ENCODE measurements at regions not wholly inside any gene's neighbourhood (a gene's known extent, or its start where the extent isn't known, plus 50 kb on each side); places are given as distances from the start of the nearest gene placed in this dataset.

DNA sequence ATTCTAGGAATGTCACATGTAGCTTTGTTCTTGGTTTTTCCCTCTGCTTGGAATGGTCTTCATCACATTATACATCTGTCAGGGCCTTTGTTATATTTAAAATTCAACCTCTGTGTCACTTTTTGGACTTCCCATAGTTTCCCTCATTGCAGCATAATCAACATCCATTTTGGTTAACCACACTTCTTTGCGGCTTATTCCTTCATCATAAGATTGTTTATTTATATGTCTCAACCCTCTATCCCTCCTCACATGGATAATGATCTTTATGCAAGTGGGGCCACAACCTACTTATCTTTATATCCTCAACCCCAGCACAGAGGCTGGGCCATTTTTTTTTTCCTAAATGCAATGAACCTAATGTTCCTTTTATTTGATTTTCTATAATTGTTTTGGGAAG lies 260.0 kb upstream of the THBS1 start:
- Mint-ChIP-seq H3K9me3 (peaks cover 17% of the 10 kb centered on the region), H3K27me3 (no peaks in the 10 kb centered on the region), H3K4me1 (ENCODE audit: low read depth) (peaks cover 5% of the 10 kb centered on the region), H3K36me3 (ENCODE audit: low read depth) (peaks cover 6% of the 10 kb centered on the region), H3K4me3 (no peak overlapping the region), H3K27ac (no peak overlapping the region)
- intact Hi-C loops (cut with micrococcal nuclease) = no loop called here

DNA sequence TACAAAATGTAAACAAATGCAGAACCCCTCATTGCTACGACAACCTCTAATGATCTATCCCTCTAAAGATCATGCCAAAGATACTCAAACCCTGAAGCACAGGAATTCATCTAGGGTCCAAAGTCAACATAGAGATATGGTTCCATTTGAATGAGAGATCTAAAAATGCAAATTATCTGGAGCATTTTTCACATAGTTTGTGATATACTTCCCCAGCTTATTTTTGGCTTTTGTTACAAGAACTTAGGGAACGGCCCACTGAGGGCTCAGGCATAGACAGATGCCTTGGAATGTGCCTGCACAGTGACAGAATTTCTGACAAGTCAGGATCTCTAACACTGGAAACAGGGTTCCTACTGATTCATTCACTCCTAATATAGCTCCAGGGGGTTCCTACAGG lies 258.9 kb upstream of the THBS1 start:
- H3K4me3 Mint-ChIP-seq = no peak overlapping the region
- H3K36me3 Mint-ChIP-seq (ENCODE audit: low read depth) = peaks cover 6% of the 10 kb centered on the region
- intact Hi-C loops (cut with micrococcal nuclease) = no loop called here
- no peaks in the 10 kb centered on the region for H3K27me3 Mint-ChIP-seq
- peaks cover 17% of the 10 kb centered on the region for H3K9me3 Mint-ChIP-seq
- peaks cover 16% of the 10 kb centered on the region for H3K4me1 Mint-ChIP-seq (ENCODE audit: low read depth)
- H3K27ac Mint-ChIP-seq = no peak overlapping the region

DNA sequence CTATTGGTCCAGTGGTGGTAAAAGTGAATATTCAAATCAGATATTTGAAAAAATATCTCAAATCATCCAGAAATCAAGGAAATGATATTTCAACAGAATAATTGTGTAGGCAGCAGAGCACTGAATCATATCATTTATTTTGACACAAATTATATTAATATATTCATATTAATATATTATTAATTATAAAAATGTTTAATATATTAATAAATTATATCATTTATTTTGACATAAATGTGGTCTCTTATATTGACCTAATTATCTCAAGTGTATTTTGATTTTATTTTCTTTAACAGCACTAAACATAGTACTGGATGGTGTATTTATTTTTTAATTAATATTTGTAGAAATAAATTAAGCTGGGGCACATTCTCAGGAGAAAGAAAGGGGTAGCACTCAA lies 257.7 kb upstream of the THBS1 start:
- H3K27me3 Mint-ChIP-seq = no peaks in the 10 kb centered on the region
- H3K9me3 Mint-ChIP-seq = peaks cover 17% of the 10 kb centered on the region
- H3K4me3 Mint-ChIP-seq = no peak overlapping the region
- H3K27ac Mint-ChIP-seq = no peak overlapping the region
- intact Hi-C loops (cut with micrococcal nuclease) = no loop called here
- H3K4me1 Mint-ChIP-seq (ENCODE audit: low read depth) = peaks cover 28% of the 10 kb centered on the region
- H3K36me3 Mint-ChIP-seq (ENCODE audit: low read depth) = peaks cover 6% of the 10 kb centered on the region

DNA sequence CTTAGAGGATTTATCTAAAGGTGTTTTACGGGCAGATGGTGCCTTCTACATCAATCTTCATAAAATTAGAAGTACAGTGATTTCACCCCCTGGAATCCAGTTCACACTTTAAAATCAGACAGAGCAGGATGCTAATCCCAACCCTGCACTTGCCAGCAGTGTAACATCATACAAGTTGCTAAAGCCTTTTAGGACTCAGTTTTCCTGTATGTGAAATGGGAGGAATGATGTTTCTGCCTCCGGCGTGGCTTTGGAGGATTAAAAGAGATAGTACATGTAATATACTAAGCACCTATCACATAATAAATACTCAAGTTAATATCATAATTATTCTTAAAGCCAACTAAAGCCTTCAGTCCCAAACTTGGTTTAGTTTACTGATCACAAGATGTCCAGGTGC lies 257.2 kb upstream of the THBS1 start:
- Mint-ChIP-seq H3K9me3 (peaks cover 17% of the 10 kb centered on the region), H3K4me1 (ENCODE audit: low read depth) (peaks cover 34% of the 10 kb centered on the region), H3K27ac (no peak overlapping the region), H3K4me3 (no peak overlapping the region), H3K36me3 (ENCODE audit: low read depth) (peaks cover 6% of the 10 kb centered on the region), H3K27me3 (no peaks in the 10 kb centered on the region)
- intact Hi-C loops (cut with micrococcal nuclease) = no loop called here

DNA sequence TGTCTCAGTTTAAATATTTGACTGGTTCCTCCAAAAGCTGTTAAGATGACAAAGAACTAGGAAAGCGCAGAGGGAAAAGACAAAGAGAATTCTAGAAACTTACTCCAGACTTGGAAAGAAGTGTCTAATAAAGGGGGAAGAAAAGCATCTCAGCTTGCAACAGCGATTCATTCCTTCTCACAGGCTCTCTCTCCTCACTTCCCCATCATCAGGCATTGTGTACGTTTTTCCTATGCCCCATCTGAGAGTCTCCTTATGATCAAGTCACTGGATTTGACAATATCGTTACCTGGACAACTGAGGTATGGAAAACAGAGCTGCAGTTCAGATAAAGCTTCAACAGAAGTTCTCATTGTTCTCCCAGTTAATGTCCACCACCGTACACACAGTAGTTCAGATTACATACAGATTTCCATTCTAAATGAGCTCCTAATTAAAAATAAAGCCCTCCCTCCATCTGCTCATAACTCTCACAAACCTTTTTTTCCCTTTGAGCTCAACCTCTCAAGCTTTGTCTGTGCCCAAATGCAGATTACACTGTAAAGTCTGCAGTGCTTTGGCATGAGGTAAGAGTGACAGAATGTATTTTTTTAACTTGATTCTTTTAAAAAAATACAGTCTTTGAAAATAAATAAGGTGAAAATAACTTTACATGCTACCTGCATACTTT lies 254.4 kb upstream of the THBS1 start:
- intact Hi-C loops (cut with micrococcal nuclease) = no loop called here
- Mint-ChIP-seq H3K36me3 (ENCODE audit: low read depth) (no peaks in the 10 kb centered on the region), H3K27ac (no peak overlapping the region), H3K4me1 (ENCODE audit: low read depth) (peaks cover 47% of the 10 kb centered on the region), H3K27me3 (no peaks in the 10 kb centered on the region), H3K9me3 (no peaks in the 10 kb centered on the region), H3K4me3 (no peak overlapping the region)

DNA sequence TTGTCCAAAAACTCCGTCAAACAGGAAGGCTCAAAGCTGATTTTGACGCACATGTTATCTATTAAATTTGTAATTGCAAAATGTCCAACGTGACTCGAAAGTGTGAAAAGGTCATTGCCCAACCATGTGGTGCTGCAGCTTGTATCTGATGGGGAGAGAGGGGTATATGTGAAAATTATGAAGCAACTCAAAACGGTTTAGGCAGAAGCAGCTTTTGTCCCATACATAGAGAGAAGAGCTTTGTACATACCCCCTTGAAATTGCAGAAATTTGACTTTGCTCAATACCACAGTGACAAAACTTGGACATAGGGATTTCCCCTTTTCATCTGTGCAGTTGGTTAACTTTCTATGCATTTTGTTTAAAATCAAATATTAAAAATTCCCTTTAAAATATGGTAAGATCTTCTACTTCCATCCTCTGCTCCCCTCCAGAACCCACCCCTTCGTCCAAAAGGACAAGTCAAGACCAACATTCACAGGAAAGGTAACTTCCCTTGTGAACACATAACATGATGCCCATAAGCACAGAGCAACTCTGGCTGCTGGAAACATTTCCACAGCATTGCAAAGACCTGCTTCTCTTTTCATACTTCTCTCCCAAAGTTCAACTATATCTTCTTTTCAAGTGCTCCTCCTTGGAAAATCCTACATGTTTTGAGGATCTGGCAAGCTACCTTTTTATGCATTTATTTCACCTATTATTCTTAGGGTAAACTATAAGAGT lies 253.7 kb upstream of the THBS1 start:
- no peak overlapping the region for H3K4me3 Mint-ChIP-seq
- no peak overlapping the region for H3K27ac Mint-ChIP-seq
- H3K4me1 Mint-ChIP-seq (ENCODE audit: low read depth) = peaks cover 47% of the 10 kb centered on the region
- intact Hi-C loops (cut with micrococcal nuclease) = no loop called here
- H3K9me3 Mint-ChIP-seq = no peaks in the 10 kb centered on the region
- H3K36me3 Mint-ChIP-seq (ENCODE audit: low read depth) = no peaks in the 10 kb centered on the region
- H3K27me3 Mint-ChIP-seq = no peaks in the 10 kb centered on the region

DNA sequence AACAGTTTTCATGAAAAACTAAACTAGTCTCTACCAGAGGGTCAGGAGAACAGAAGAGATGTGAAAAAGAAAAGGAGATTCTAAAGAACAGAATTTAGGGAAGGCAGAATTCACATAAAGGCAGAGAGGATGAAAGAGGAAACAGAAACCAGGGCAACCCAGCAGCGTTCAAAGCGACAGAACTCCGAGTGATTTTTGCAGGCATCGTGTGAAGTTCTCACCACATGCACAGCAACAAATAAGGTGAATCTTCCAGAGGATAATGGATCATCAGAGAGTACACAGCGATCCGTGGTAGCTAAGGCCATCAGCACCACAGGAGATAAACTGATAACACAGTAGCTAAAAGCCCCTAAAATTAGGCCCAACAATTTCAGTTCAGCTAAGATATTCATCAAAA lies 250.8 kb upstream of the THBS1 start:
- H3K36me3 Mint-ChIP-seq (ENCODE audit: low read depth) = no peaks in the 10 kb centered on the region
- no peak overlapping the region for H3K4me3 Mint-ChIP-seq
- H3K9me3 Mint-ChIP-seq = no peaks in the 10 kb centered on the region
- no peak overlapping the region for H3K27ac Mint-ChIP-seq
- no peaks in the 10 kb centered on the region for H3K27me3 Mint-ChIP-seq
- intact Hi-C loops (cut with micrococcal nuclease) = no loop called here
- peaks cover 53% of the 10 kb centered on the region for H3K4me1 Mint-ChIP-seq (ENCODE audit: low read depth)

DNA sequence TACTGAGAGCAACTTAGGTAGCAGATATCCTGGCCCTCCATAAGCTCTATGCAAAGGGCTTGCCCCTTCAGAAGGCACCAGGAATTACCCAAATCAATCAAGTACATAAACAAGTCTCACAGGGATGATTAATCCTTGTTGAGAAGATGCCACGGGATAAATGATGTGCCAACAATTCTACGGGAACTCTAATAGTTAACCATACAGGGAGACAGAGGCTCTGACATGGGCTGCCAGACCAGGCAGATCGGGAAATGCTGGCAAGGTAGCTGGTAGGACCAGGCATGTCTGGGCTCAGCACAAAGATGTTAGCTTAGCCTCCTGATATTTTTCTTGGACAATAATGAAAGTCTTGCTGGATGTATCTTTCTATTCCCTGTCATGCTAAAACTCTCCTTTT lies 249.3 kb upstream of the THBS1 start:
- Mint-ChIP-seq H3K36me3 (ENCODE audit: low read depth) (no peaks in the 10 kb centered on the region), H3K27me3 (no peaks in the 10 kb centered on the region), H3K9me3 (no peaks in the 10 kb centered on the region), H3K4me3 (no peak overlapping the region), H3K27ac (no peak overlapping the region), H3K4me1 (ENCODE audit: low read depth) (peaks cover 54% of the 10 kb centered on the region)
- intact Hi-C loops (cut with micrococcal nuclease) = no loop called here

DNA sequence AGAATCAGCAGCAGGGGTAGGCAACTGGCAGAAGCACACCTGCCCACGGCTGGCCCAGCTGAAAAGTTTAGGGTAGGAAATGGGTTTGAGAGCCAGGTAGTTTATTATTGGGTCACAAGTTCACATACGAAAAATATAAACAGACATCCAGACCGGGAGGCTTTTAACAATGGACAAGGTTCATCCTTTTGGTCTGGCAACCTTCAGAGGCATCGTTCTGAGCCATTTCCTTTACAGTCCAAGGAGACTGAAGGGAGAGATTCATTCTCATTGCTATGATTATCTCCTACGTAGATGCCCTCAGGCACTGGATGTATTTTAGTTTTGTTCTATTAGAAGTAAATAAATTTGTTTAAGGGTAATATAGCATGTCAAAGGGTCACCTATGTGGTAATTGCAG lies 248.0 kb upstream of the THBS1 start:
- H3K9me3 Mint-ChIP-seq = no peaks in the 10 kb centered on the region
- intact Hi-C loops (cut with micrococcal nuclease) = no loop called here
- no peak overlapping the region for H3K27ac Mint-ChIP-seq
- H3K27me3 Mint-ChIP-seq = no peaks in the 10 kb centered on the region
- no peaks in the 10 kb centered on the region for H3K36me3 Mint-ChIP-seq (ENCODE audit: low read depth)
- H3K4me3 Mint-ChIP-seq = no peak overlapping the region
- H3K4me1 Mint-ChIP-seq (ENCODE audit: low read depth) = peaks cover 41% of the 10 kb centered on the region

DNA sequence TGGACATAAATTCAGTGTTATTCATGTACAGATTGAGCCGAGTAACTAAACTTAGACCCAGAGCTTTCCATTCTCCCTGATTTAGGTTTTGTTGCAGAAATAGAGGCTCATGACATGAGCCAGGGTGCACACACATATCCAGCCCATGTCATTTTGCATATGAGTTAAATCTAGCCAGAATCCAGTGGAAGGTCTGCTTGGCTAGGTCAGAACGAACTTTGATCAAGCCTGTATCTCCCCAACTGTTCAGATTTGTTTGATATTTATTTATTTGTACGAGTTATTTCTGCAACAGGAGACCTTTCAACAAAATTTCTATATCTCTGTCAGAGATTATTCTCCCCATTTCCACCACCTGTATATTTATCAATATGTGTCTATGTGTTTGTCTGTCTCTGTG lies 247.5 kb upstream of the THBS1 start:
- H3K9me3 Mint-ChIP-seq = no peaks in the 10 kb centered on the region
- intact Hi-C loops (cut with micrococcal nuclease) = no loop called here
- peaks cover 36% of the 10 kb centered on the region for H3K4me1 Mint-ChIP-seq (ENCODE audit: low read depth)
- no peak overlapping the region for H3K4me3 Mint-ChIP-seq
- no peaks in the 10 kb centered on the region for H3K36me3 Mint-ChIP-seq (ENCODE audit: low read depth)
- no peaks in the 10 kb centered on the region for H3K27me3 Mint-ChIP-seq
- H3K27ac Mint-ChIP-seq = no peak overlapping the region

DNA sequence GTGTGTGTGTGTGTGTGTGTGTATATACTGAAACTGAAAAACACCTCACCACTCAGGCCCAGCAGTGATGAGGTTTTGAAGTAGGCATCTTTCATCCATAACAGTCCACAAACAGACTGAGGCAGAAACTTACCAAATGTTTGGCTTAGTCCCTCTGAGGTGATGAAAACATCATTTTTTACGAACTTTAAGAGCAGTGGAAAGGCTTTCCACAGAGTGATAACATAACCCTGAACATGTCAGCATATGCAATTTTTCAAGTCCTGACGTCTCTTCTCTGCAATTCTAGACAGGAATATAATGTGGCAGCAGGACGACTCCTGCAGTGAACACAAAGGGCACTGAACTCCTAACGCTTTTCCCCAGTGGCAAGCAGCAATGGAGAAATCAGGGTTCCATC lies 247.0 kb upstream of the THBS1 start:
- no peaks in the 10 kb centered on the region for H3K9me3 Mint-ChIP-seq
- H3K27me3 Mint-ChIP-seq = no peaks in the 10 kb centered on the region
- H3K36me3 Mint-ChIP-seq (ENCODE audit: low read depth) = no peaks in the 10 kb centered on the region
- H3K4me3 Mint-ChIP-seq = no peak overlapping the region
- intact Hi-C loops (cut with micrococcal nuclease) = no loop called here
- peaks cover 31% of the 10 kb centered on the region for H3K4me1 Mint-ChIP-seq (ENCODE audit: low read depth)
- no peak overlapping the region for H3K27ac Mint-ChIP-seq

DNA sequence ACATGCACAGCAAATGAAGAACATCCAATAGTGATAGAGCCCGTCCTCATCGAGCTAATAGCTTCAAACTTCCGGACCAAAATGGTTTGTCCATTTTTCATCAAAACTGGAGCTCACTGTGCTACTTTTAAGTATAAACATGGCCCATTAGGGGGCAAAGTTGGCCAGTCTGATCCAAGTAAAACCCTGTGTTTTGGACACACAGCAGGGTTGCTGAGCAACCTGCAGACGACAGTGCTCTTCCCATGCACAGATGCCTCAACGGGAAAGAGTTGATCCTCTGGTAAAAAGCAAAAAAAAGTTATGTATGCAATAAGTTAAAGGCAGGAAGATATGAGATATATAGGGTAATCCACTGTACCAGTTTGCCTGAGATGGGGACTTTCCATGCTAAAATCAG lies 244.0 kb upstream of the THBS1 start:
- no peaks in the 10 kb centered on the region for H3K36me3 Mint-ChIP-seq (ENCODE audit: low read depth)
- no peak overlapping the region for H3K27ac Mint-ChIP-seq
- intact Hi-C loops (cut with micrococcal nuclease) = no loop called here
- peaks cover 4% of the 10 kb centered on the region for H3K9me3 Mint-ChIP-seq
- peaks cover 25% of the 10 kb centered on the region for H3K4me1 Mint-ChIP-seq (ENCODE audit: low read depth)
- no peaks in the 10 kb centered on the region for H3K27me3 Mint-ChIP-seq
- no peak overlapping the region for H3K4me3 Mint-ChIP-seq

DNA sequence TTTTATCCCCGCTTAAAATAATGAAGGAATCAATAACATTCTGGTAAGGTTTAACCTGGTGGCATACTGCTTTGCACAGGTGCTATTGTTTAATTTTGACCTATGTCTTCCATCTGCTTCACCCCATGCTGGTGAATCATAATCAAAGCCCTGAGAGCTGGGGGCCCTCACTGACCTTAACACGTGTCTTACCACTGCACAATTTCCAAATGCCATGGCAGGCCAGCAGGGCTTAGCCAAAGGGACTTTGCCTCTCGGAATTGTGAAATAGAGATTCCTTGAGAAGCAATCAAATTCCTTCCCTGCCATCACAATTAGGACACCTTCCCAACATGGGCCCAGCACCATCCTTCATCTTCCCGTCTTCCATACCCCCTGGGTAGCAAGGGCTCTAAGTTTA lies 242.6 kb upstream of the THBS1 start:
- Mint-ChIP-seq H3K36me3 (ENCODE audit: low read depth) (no peaks in the 10 kb centered on the region), H3K9me3 (peaks cover 18% of the 10 kb centered on the region), H3K4me1 (ENCODE audit: low read depth) (peaks cover 25% of the 10 kb centered on the region), H3K27me3 (no peaks in the 10 kb centered on the region), H3K27ac (no peak overlapping the region), H3K4me3 (no peak overlapping the region)
- intact Hi-C loops (cut with micrococcal nuclease) = no loop called here

DNA sequence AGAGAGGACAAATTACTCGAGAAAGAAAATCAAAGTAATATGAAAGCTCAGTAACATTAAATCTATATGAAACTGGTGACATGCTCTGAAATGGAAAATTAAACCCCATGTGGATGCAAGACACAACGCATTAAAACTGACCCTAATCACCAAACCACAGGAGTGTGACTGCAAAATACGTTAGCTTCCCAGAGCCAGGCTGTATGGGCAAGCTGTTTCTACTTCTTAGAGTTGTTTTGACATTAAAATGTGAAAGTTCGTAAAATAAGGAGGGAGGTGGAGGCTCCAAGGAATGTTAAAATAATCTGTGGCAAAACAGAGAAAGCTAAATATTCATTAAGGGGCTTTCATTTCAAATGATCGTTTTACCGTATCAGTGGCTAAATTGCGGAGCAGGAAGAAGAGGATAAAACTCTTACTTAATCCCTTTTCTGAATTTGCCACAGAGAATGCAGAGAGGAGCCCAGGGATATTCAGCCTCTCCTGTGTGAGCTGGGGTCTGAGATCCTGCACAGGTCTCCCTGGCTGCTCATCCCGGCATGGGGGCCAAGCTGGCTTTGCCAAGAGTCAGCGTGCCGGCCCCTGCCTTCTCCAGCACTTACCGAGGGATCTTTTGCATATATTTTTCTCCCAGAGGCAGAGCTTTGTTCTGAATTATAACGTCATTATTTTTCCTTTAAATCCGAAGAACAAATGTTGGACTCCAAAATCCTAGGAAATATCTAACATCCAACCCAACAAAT lies 239.8 kb upstream of the THBS1 start:
- Mint-ChIP-seq H3K27ac (no peak overlapping the region), H3K4me1 (ENCODE audit: low read depth) (peaks cover 8% of the 10 kb centered on the region), H3K27me3 (no peaks in the 10 kb centered on the region), H3K4me3 (no peak overlapping the region), H3K36me3 (ENCODE audit: low read depth) (no peaks in the 10 kb centered on the region), H3K9me3 (peaks cover 18% of the 10 kb centered on the region)
- intact Hi-C loops (cut with micrococcal nuclease) = no loop called here

Measured in dendritic cell treated with granulocyte-macrophage colony-stimulating factor and Interleukin-4, amounts not matched to agents 40 ng/mL and 50 ng/mL, for 4 days (primary cell).